ENCODE measurements at regions not wholly inside any gene's neighbourhood (a gene's known extent, or its start where the extent isn't known, plus 50 kb on each side); places are given as distances from the start of the nearest gene placed in this dataset.

DNA sequence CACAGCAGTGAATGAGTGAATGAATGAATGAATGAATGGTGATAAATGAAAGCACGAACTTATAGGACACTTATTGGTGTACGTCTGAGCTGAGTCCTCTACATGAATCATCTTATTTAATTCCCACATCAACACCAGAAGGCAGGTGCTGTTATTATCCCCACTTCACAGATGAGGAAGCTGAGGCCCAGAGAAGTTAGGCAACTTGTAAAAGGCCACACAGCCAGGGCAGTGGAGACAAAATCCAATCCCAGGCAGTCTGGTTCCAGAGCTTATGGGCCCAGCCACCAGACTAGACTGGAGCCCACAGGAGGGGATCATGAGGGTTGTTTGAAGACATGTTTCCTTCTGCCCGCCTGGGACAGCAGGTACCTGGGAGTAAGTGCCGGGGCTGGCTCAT is 364.0 kb downstream of the MN1 start:
- BruUV-seq (replicated peaks): no TSS peak
- ChIA-PET POLR2A (interaction anchor here (1.5 kb wide), 1 partner anchor 16 kb away, joined by 5 read pairs; no protein-coding TSS in a partner anchor), CTCF (interaction anchor here (0.8 kb wide), 1 partner anchor 127 kb away, joined by 3 read pairs; no protein-coding TSS in a partner anchor)
- no peak for DNase-seq (ENCODE audit: unreplicated experiment)
- Mint-ChIP-seq H3K4me1 (ENCODE audit: insufficient read depth, unreplicated experiment) (no peaks in the 10 kb centered on the region), H3K9me3 (ENCODE audit: unreplicated experiment) (peaks cover 5% of the 10 kb centered on the region), H3K27me3 (ENCODE audit: insufficient read depth, unreplicated experiment) (no peaks in the 10 kb centered on the region), H3K4me3 (ENCODE audit: unreplicated experiment) (no peak overlapping the region), H3K36me3 (ENCODE audit: insufficient read depth, unreplicated experiment) (no peaks in the 10 kb centered on the region), H3K27ac (ENCODE audit: low read depth, unreplicated experiment) (no peak overlapping the region)
- TF ChIP-seq, protein P1, sequence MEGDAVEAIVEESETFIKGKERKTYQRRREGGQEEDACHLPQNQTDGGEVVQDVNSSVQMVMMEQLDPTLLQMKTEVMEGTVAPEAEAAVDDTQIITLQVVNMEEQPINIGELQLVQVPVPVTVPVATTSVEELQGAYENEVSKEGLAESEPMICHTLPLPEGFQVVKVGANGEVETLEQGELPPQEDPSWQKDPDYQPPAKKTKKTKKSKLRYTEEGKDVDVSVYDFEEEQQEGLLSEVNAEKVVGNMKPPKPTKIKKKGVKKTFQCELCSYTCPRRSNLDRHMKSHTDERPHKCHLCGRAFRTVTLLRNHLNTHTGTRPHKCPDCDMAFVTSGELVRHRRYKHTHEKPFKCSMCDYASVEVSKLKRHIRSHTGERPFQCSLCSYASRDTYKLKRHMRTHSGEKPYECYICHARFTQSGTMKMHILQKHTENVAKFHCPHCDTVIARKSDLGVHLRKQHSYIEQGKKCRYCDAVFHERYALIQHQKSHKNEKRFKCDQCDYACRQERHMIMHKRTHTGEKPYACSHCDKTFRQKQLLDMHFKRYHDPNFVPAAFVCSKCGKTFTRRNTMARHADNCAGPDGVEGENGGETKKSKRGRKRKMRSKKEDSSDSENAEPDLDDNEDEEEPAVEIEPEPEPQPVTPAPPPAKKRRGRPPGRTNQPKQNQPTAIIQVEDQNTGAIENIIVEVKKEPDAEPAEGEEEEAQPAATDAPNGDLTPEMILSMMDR (IDR thresholded peaks at IDR 0.05; ENCODE audit: unreplicated experiment): no peak
- intact Hi-C loops (cut with micrococcal nuclease): no loop called here

DNA sequence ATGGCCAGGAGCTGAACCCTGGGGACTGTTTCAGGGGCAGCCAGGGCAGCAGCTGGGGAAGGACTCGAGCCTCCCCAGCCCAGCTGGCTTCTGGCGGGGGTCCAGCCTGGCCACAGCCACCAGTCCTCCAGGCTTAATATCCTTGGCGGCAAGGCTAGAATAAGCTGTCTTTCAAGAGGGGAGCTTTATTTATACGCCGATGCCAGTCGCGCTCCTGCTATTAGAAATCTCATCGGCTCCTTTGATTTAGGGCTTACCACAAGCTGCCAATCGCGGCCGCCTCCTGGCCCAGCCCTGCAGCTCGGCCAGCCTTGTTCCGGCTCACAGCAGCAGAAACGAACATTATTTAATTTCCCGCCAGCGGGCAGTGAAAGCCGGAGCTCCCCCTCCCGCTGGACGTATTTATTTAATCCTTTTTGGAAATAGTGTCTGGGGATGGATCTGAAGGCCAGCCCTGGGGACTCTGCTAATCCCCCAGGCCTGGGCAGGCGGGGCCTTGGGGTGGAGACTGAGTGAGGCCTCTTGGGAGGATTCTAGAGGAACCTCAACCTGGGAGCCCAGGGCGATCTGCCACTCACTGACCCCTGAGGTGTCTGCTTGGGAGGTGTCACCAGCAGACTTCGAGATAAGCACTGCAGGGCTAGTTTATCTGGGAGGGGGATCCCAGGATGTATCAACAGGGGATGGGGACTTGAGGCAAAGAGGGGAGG is 363.1 kb downstream of the MN1 start:
- no peaks in the 10 kb centered on the region for H3K4me1 Mint-ChIP-seq (ENCODE audit: insufficient read depth, unreplicated experiment)
- TF ChIP-seq, protein P1 (IDR thresholded peaks at IDR 0.05; ENCODE audit: unreplicated experiment): no peak
- H3K27me3 Mint-ChIP-seq (ENCODE audit: insufficient read depth, unreplicated experiment): no peaks in the 10 kb centered on the region
- no peak for DNase-seq (ENCODE audit: unreplicated experiment)
- no peak overlapping the region for H3K4me3 Mint-ChIP-seq (ENCODE audit: unreplicated experiment)
- no peak overlapping the region for H3K27ac Mint-ChIP-seq (ENCODE audit: low read depth, unreplicated experiment)
- no peaks in the 10 kb centered on the region for H3K9me3 Mint-ChIP-seq (ENCODE audit: unreplicated experiment)
- ChIA-PET POLR2A (interaction anchor here (1.5 kb wide), 1 partner anchor 17 kb away, joined by 5 read pairs; no protein-coding TSS in a partner anchor), CTCF (no interaction called here)
- intact Hi-C loops (cut with micrococcal nuclease): no loop called here
- H3K36me3 Mint-ChIP-seq (ENCODE audit: insufficient read depth, unreplicated experiment): no peaks in the 10 kb centered on the region
- no TSS peak for BruUV-seq (replicated peaks)

DNA sequence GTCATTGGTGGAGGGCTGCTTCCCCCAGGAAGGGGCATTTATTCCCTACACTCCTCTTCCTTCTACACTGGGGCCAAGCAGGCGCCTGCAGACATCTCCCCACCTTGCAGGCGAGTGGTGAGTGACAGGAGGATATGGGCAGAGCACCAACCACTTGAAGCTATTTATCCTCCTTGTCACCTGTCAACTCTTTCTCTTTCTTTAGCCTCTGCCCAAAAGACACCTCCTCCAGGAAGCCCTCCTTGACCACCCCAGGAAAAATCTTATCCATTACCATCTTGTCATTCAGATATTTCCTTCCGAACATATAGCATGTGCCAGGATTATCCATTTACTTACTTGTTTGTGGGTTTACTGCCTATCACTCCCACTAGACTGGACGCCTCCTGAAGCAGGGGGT is 362.4 kb downstream of the MN1 start:
- ChIA-PET CTCF (no interaction called here), POLR2A (no interaction called here)
- H3K9me3 Mint-ChIP-seq (ENCODE audit: unreplicated experiment): no peaks in the 10 kb centered on the region
- intact Hi-C loops (cut with micrococcal nuclease): no loop called here
- H3K4me1 Mint-ChIP-seq (ENCODE audit: insufficient read depth, unreplicated experiment): no peaks in the 10 kb centered on the region
- no peak overlapping the region for H3K27ac Mint-ChIP-seq (ENCODE audit: low read depth, unreplicated experiment)
- no TSS peak for BruUV-seq (replicated peaks)
- H3K36me3 Mint-ChIP-seq (ENCODE audit: insufficient read depth, unreplicated experiment): no peaks in the 10 kb centered on the region
- no peak overlapping the region for H3K4me3 Mint-ChIP-seq (ENCODE audit: unreplicated experiment)
- no peaks in the 10 kb centered on the region for H3K27me3 Mint-ChIP-seq (ENCODE audit: insufficient read depth, unreplicated experiment)
- TF ChIP-seq, protein P1 (IDR thresholded peaks at IDR 0.05; ENCODE audit: unreplicated experiment): no peak
- no peak for DNase-seq (ENCODE audit: unreplicated experiment)

DNA sequence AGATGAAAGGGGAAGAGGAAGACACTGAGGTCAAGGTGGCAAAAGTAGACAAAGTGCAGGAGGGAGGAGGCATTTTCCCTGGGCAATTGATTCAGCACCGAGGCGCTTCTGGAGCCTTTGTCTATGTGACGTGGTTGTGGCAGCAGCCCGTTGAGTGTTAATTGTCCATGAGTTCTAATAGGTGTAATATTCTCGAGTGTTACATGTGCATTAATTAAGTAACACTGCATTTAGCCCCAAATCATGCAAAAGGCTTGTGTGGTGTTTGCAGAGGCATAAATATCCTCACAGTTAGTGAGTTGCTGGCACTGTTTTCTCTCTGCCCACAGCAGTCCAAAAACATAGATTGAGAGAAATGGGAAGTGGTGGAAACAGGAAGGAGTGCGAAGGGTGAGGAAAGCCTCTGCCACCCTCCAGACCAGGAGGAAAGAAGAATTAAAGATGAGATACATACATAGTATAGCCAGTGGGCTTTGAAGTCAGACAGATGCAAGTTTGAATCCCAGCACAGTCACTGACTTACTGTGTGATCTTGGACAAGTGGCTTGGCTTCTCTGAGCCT is 361.2 kb downstream of the MN1 start:
- Mint-ChIP-seq H3K27ac (ENCODE audit: low read depth, unreplicated experiment) (no peak overlapping the region), H3K4me1 (ENCODE audit: insufficient read depth, unreplicated experiment) (no peaks in the 10 kb centered on the region), H3K4me3 (ENCODE audit: unreplicated experiment) (no peak overlapping the region), H3K36me3 (ENCODE audit: insufficient read depth, unreplicated experiment) (no peaks in the 10 kb centered on the region), H3K9me3 (ENCODE audit: unreplicated experiment) (no peaks in the 10 kb centered on the region), H3K27me3 (ENCODE audit: insufficient read depth, unreplicated experiment) (no peaks in the 10 kb centered on the region)
- intact Hi-C loops (cut with micrococcal nuclease): no loop called here
- CTCF ChIA-PET: interaction anchor here (0.7 kb wide), 1 partner anchor 278 kb away, joined by 3 read pairs; no protein-coding TSS in a partner anchor
- no TSS peak for BruUV-seq (replicated peaks)
- POLR2A ChIA-PET: no interaction called here
- TF ChIP-seq, protein P1 (IDR thresholded peaks at IDR 0.05; ENCODE audit: unreplicated experiment): no peak
- DNase-seq (ENCODE audit: unreplicated experiment): no peak
